RWPE2 (cell line): ENCODE measurements at regions not wholly inside any gene's neighbourhood (a gene's known extent, or its start where the extent isn't known, plus 50 kb on each side); places are given as distances from the start of the nearest gene placed in this dataset.

Experiments used
- ATAC-seq: fragments of 200-7000 bp; cut with Tn5 transposase; 3 replicates; pipeline ENCODE4 v1.9.1; 2021; ENCODE audit warnings: low read depth
- DNase-seq: peaks from one replicate; pipeline ENCODE4 v3.0.0-alpha.2; 2020; ENCODE audit warnings: low spot score
- H3K27ac ChIP-seq: fragments of 450-650 bp; 2 replicates; pipeline ENCODE4 v1.5.1; 2017; ENCODE audit warnings: mild to moderate bottlenecking; ENCODE audit not compliant: poor library complexity, severe bottlenecking
- H3K27me3 ChIP-seq: fragments of 250-450 bp; sonication (Bioruptor Pico); 2 replicates; pipeline ENCODE4 v1.5.1; 2021; ENCODE audit warnings: mild to moderate bottlenecking, moderate library complexity; ENCODE audit not compliant: insufficient read depth, poor library complexity, severe bottlenecking
- H3K36me3 ChIP-seq: fragments of 250-450 bp; sonication (Bioruptor Pico); 2 replicates; pipeline ENCODE4 v1.5.1; 2020; ENCODE audit warnings: low read depth, mild to moderate bottlenecking, moderate library complexity
- H3K4me1 ChIP-seq: fragments of 250-450 bp; sonication (Bioruptor Pico); 2 replicates; pipeline ENCODE4 v1.5.1; 2021; ENCODE audit warnings: mild to moderate bottlenecking, moderate library complexity; ENCODE audit not compliant: insufficient read depth, poor library complexity, severe bottlenecking
- H3K4me3 ChIP-seq: fragments of 250-450 bp; sonication (Bioruptor Pico); 2 replicates; pipeline ENCODE4 v1.5.1; 2021; ENCODE audit warnings: mild to moderate bottlenecking, moderate library complexity; ENCODE audit not compliant: severe bottlenecking
- H3K9me3 ChIP-seq: fragments of 250-450 bp; sonication (Bioruptor Pico); 2 replicates; pipeline ENCODE4 v1.5.1; 2021; ENCODE audit warnings: mild to moderate bottlenecking, moderate library complexity; ENCODE audit not compliant: severe bottlenecking
- CTCF ChIP-seq: fragments of 450-650 bp; IDR thresholded peaks from one replicate; pipeline ENCODE4 v1.5.1; 2017; ENCODE audit warnings: mild to moderate bottlenecking, moderate library complexity; ENCODE audit not compliant: poor library complexity, severe bottlenecking

GRCh38 chr17:13378361-13378760 is 223.4 kb downstream of the HS3ST3A1 start:
- no peaks in the 10 kb centered on the region for H3K27me3 ChIP-seq
- H3K27ac ChIP-seq: no peak overlapping the region
- no peak for TF ChIP-seq CTCF
- ATAC-seq (no peak), DNase-seq (no peak)
- no peaks in the 10 kb centered on the region for H3K36me3 ChIP-seq
- no peaks in the 10 kb centered on the region for H3K9me3 ChIP-seq
- no peaks in the 10 kb centered on the region for H3K4me1 ChIP-seq
- no peak overlapping the region for H3K4me3 ChIP-seq

GRCh38 chr17:13374203-13375143 is 227.3 kb downstream of the HS3ST3A1 start:
- H3K4me1 ChIP-seq: no peaks in the 10 kb centered on the region
- no peaks in the 10 kb centered on the region for H3K36me3 ChIP-seq
- H3K9me3 ChIP-seq: no peaks in the 10 kb centered on the region
- TF ChIP-seq CTCF: no peak
- no peak for ATAC-seq
- no peak overlapping the region for H3K27ac ChIP-seq
- no peak for DNase-seq
- no peak overlapping the region for H3K4me3 ChIP-seq
- no peaks in the 10 kb centered on the region for H3K27me3 ChIP-seq

- Histone ChIP-seq H3K4me3 (no peak overlapping the region), H3K27me3 (no peaks in the 10 kb centered on the region), H3K36me3 (no peaks in the 10 kb centered on the region), H3K4me1 (no peaks in the 10 kb centered on the region), H3K27ac (no peak overlapping the region), H3K9me3 (no peaks in the 10 kb centered on the region)
- DNase-seq (no peak), ATAC-seq (no peak)
- no peak for TF ChIP-seq CTCF
Measured at GRCh38 chr17:13372432-13372831, 229.3 kb downstream of the HS3ST3A1 start.

GRCh38 chr17:13367154-13367553 is 234.6 kb downstream of the HS3ST3A1 start:
- H3K4me1 ChIP-seq: peaks cover 2% of the 10 kb centered on the region
- TF ChIP-seq CTCF: no peak

GRCh38 chr17:13365331-13365730 is 236.4 kb downstream of the HS3ST3A1 start:
- Histone ChIP-seq H3K4me1 (peaks cover 2% of the 10 kb centered on the region), H3K27me3 (no peaks in the 10 kb centered on the region)
- no peak for ATAC-seq

More at GRCh38 chr17:13367154-13367553, 234.6 kb downstream of the HS3ST3A1 start:
- ATAC-seq (no peak), DNase-seq (no peak)
- Histone ChIP-seq H3K36me3 (no peaks in the 10 kb centered on the region), H3K27ac (no peak overlapping the region), H3K27me3 (no peaks in the 10 kb centered on the region), H3K4me3 (no peak overlapping the region), H3K9me3 (no peaks in the 10 kb centered on the region)

More at GRCh38 chr17:13365331-13365730, 236.4 kb downstream of the HS3ST3A1 start:
- DNase-seq: no peak
- Histone ChIP-seq H3K4me3 (no peak overlapping the region), H3K27ac (no peak overlapping the region), H3K9me3 (no peaks in the 10 kb centered on the region), H3K36me3 (no peaks in the 10 kb centered on the region)
- TF ChIP-seq CTCF: no peak
